ENCODE measurements at regions not wholly inside any gene's neighbourhood (a gene's known extent, or its start where the extent isn't known, plus 50 kb on each side); places are given as distances from the start of the nearest gene placed in this dataset.

- DNase-seq = peak; percentile 58
These were observed 155.6 kb downstream of the OGFRL1 start for GRCh38 chr6:71444222-71444621.

- DNase-seq = no peak
These were observed 157.4 kb downstream of the OGFRL1 start for GRCh38 chr6:71446057-71446456.

GRCh38 chr6:71446470-71446869 is 157.9 kb downstream of the OGFRL1 start:
- DNase-seq = no peak

GRCh38 chr6:71452697-71453370 is 164.2 kb downstream of the OGFRL1 start:
- DNase-seq = no peak

- no peak for DNase-seq
These were observed 164.7 kb downstream of the OGFRL1 start for GRCh38 chr6:71453371-71453706.

GRCh38 chr6:71454056-71454455 is 165.4 kb downstream of the OGFRL1 start:
- peak; percentile 65 for DNase-seq

GRCh38 chr6:71457929-71458328 is 169.3 kb downstream of the OGFRL1 start:
- no peak for DNase-seq

- no peak for DNase-seq
These were observed 170.6 kb downstream of the OGFRL1 start for GRCh38 chr6:71459162-71459561.

GRCh38 chr6:71460933-71461332 is 172.3 kb downstream of the OGFRL1 start:
- DNase-seq = no peak

- DNase-seq = no peak
These were observed 174.4 kb downstream of the OGFRL1 start for GRCh38 chr6:71463061-71463460.

GRCh38 chr6:71465096-71465495 is 176.5 kb downstream of the OGFRL1 start:
- no peak for DNase-seq

GRCh38 chr6:71466362-71466761 is 177.8 kb downstream of the OGFRL1 start:
- DNase-seq = no peak

- DNase-seq = no peak
These were observed 179.4 kb downstream of the OGFRL1 start for GRCh38 chr6:71468038-71468437.

- no peak for DNase-seq
These were observed 180.5 kb downstream of the OGFRL1 start for GRCh38 chr6:71468841-71469700.

- DNase-seq = no peak
These were observed 183.1 kb downstream of the OGFRL1 start for GRCh38 chr6:71471718-71472117.

- DNase-seq = no peak
These were observed 185.3 kb downstream of the OGFRL1 start for GRCh38 chr6:71473926-71474325.

- DNase-seq = no peak
These were observed 186.3 kb downstream of the OGFRL1 start for GRCh38 chr6:71474942-71475341.

GRCh38 chr6:71476371-71476770 is 187.8 kb downstream of the OGFRL1 start:
- DNase-seq = no peak

- DNase-seq = no peak
These were observed 188.3 kb downstream of the OGFRL1 start for GRCh38 chr6:71476872-71477271.

- no peak for DNase-seq
These were observed 190.4 kb downstream of the OGFRL1 start for GRCh38 chr6:71478834-71479541.

GRCh38 chr6:71480577-71480976 is 192.0 kb downstream of the OGFRL1 start:
- no peak for DNase-seq

- DNase-seq = no peak
These were observed 192.4 kb downstream of the OGFRL1 start for GRCh38 chr6:71481011-71481410.

- DNase-seq = no peak
These were observed 193.2 kb downstream of the OGFRL1 start for GRCh38 chr6:71481801-71482200.

GRCh38 chr6:71482742-71483141 is 194.1 kb downstream of the OGFRL1 start:
- DNase-seq = no peak
